Ectodermal cell (in vitro differentiated cells): ENCODE measurements at regions not wholly inside any gene's neighbourhood (a gene's known extent, or its start where the extent isn't known, plus 50 kb on each side); places are given as distances from the start of the nearest gene placed in this dataset.

ENCODE experiments used
- H3K27ac ChIP-seq: 2 replicates; pipeline ENCODE4 v1.7.0; 2013; ENCODE audit warnings: mild to moderate bottlenecking, low read depth, low read length; ENCODE audit not compliant: insufficient read depth, poor library complexity, severe bottlenecking
- H3K27me3 ChIP-seq: 2 replicates; pipeline ENCODE4 v1.7.0; 2013; ENCODE audit warnings: mild to moderate bottlenecking, low read length; ENCODE audit not compliant: insufficient read depth, control insufficient read depth, poor library complexity, severe bottlenecking
- H3K36me3 ChIP-seq: one replicate; pipeline ENCODE4 v1.7.0; 2013; ENCODE audit warnings: low read length; ENCODE audit not compliant: control insufficient read depth, insufficient read depth
- H3K4me1 ChIP-seq: one replicate; pipeline ENCODE4 v1.7.0; 2013; ENCODE audit warnings: low read length; ENCODE audit not compliant: control insufficient read depth, insufficient read depth
- H3K4me3 ChIP-seq: 2 replicates; pipeline ENCODE4 v1.7.0; 2013; ENCODE audit warnings: low read depth, low read length, control low read depth; ENCODE audit not compliant: insufficient read depth
- H3K9me3 ChIP-seq: 2 replicates; pipeline ENCODE4 v1.7.0; 2013; ENCODE audit warnings: mild to moderate bottlenecking, low read length, moderate library complexity; ENCODE audit not compliant: control insufficient read depth
- WGBS, 2 experiments: methylation state at CpG; one replicate each; pipeline ENCODE4 v1.1.7; 2013; ENCODE audit warnings: missing lambda C conversion rate in 2 of 2; 5-methylcytosine and 5-hydroxymethylcytosine counted together

GRCh38 chr3:14317057-14317553 lies 85.3 kb upstream of the SLC6A6 start:
- Histone ChIP-seq H3K27me3 (no peaks in the 10 kb centered on the region), H3K9me3 (no peaks in the 10 kb centered on the region), H3K4me3 (no peak overlapping the region), H3K36me3 (no peaks in the 10 kb centered on the region), H3K4me1 (no peaks in the 10 kb centered on the region), H3K27ac (no peak overlapping the region)
- WGBS, 2 experiments, result 71 to 72% methylated on average over 6 of the region's 6 CpGs

- Histone ChIP-seq H3K36me3 (no peaks in the 10 kb centered on the region), H3K27ac (no peak overlapping the region), H3K4me3 (no peak overlapping the region), H3K27me3 (no peaks in the 10 kb centered on the region), H3K9me3 (no peaks in the 10 kb centered on the region), H3K4me1 (peaks cover 15% of the 10 kb centered on the region)
- 91 to 96% methylated on average over 3 of the region's 3 CpGs for whole genome bisulfite sequencing, 2 experiments
Measured at GRCh38 chr3:14318646-14319045, 83.8 kb upstream of the SLC6A6 start.

GRCh38 chr3:14319654-14320182 lies 82.7 kb upstream of the SLC6A6 start:
- no peaks in the 10 kb centered on the region for H3K9me3 ChIP-seq
- no peaks in the 10 kb centered on the region for H3K27me3 ChIP-seq
- peaks cover 22% of the 10 kb centered on the region for H3K4me1 ChIP-seq
- H3K4me3 ChIP-seq, result peak overlapping the region; percentile 11
- no peaks in the 10 kb centered on the region for H3K36me3 ChIP-seq
- WGBS, 2 experiments, result 55 to 58% methylated on average over 3 of the region's 3 CpGs
- no peak overlapping the region for H3K27ac ChIP-seq

- H3K4me3 ChIP-seq, result no peak overlapping the region
- WGBS, 2 experiments, result 96 to 99% methylated on average over 3 of the region's 3 CpGs
- H3K9me3 ChIP-seq, result no peaks in the 10 kb centered on the region
- no peaks in the 10 kb centered on the region for H3K36me3 ChIP-seq
- peaks cover 22% of the 10 kb centered on the region for H3K4me1 ChIP-seq
- no peaks in the 10 kb centered on the region for H3K27me3 ChIP-seq
- no peak overlapping the region for H3K27ac ChIP-seq
Measured at GRCh38 chr3:14320219-14320618, 82.2 kb upstream of the SLC6A6 start.

GRCh38 chr3:14322001-14322400 lies 80.4 kb upstream of the SLC6A6 start:
- no peak overlapping the region for H3K4me3 ChIP-seq
- 92 to 93% methylated on average over 3 of the region's 3 CpGs for WGBS, 2 experiments
- H3K9me3 ChIP-seq, result no peaks in the 10 kb centered on the region
- H3K27ac ChIP-seq, result no peak overlapping the region
- H3K4me1 ChIP-seq, result peaks cover 22% of the 10 kb centered on the region
- H3K36me3 ChIP-seq, result no peaks in the 10 kb centered on the region
- H3K27me3 ChIP-seq, result no peaks in the 10 kb centered on the region

GRCh38 chr3:14322667-14323295 lies 79.6 kb upstream of the SLC6A6 start:
- Histone ChIP-seq H3K9me3 (no peaks in the 10 kb centered on the region), H3K27me3 (no peaks in the 10 kb centered on the region), H3K4me1 (peaks cover 22% of the 10 kb centered on the region), H3K27ac (peak overlapping the region; percentile 36), H3K4me3 (no peak overlapping the region), H3K36me3 (no peaks in the 10 kb centered on the region)
- 77 to 81% methylated on average over 12 of the region's 12 CpGs for WGBS, 2 experiments

- Histone ChIP-seq H3K9me3 (no peaks in the 10 kb centered on the region), H3K4me1 (peaks cover 22% of the 10 kb centered on the region), H3K27me3 (no peaks in the 10 kb centered on the region), H3K36me3 (no peaks in the 10 kb centered on the region), H3K27ac (no peak overlapping the region), H3K4me3 (no peak overlapping the region)
- 87 to 91% methylated on average over 17 of the region's 17 CpGs for whole genome bisulfite sequencing, 2 experiments
Measured at GRCh38 chr3:14323401-14324223, 78.8 kb upstream of the SLC6A6 start.

GRCh38 chr3:14324224-14324944 lies 78.0 kb upstream of the SLC6A6 start:
- Histone ChIP-seq H3K9me3 (no peaks in the 10 kb centered on the region), H3K27me3 (no peaks in the 10 kb centered on the region), H3K36me3 (no peaks in the 10 kb centered on the region), H3K4me3 (no peak overlapping the region), H3K4me1 (peaks cover 22% of the 10 kb centered on the region), H3K27ac (no peak overlapping the region)
- WGBS, 2 experiments, result 85 to 87% methylated on average over 13 of the region's 13 CpGs

- Histone ChIP-seq H3K4me3 (no peak overlapping the region), H3K36me3 (no peaks in the 10 kb centered on the region), H3K27me3 (no peaks in the 10 kb centered on the region), H3K9me3 (no peaks in the 10 kb centered on the region), H3K4me1 (peaks cover 10% of the 10 kb centered on the region), H3K27ac (no peak overlapping the region)
- WGBS, 2 experiments, result 91 to 99% methylated on average over 3 of the region's 3 CpGs
Measured at GRCh38 chr3:14328422-14328821, 74.0 kb upstream of the SLC6A6 start.
